WTC11 (cell line): ENCODE measurements at regions not wholly inside any gene's neighbourhood (a gene's known extent, or its start where the extent isn't known, plus 50 kb on each side); places are given as distances from the start of the nearest gene placed in this dataset.
"Not testable (repeated sequence)": the region's sequence is repeated elsewhere in the genome, so short reads cannot be mapped to it uniquely, and the experiment has no call there.

Source experiments
- ATF1 ChIP-seq: sonication (generic); formaldehyde crosslinking; IDR thresholded peaks from 2 replicates; pipeline ENCODE4 v1.8.1; 2023; ENCODE audit warnings: mild to moderate bottlenecking, moderate library complexity, missing genetic modification reagents
- CBFB ChIP-seq: sonication (generic); formaldehyde crosslinking; IDR thresholded peaks from 2 replicates; pipeline ENCODE4 v1.8.1; 2022; ENCODE audit warnings: mild to moderate bottlenecking, low read depth, missing genetic modification reagents
- CREM ChIP-seq: sonication (generic); formaldehyde crosslinking; IDR thresholded peaks from 2 replicates; pipeline ENCODE4 v1.8.1; 2022; ENCODE audit warnings: mild to moderate bottlenecking, missing genetic modification reagents, moderate library complexity
- ESRRA ChIP-seq: sonication (generic); formaldehyde crosslinking; IDR thresholded peaks from 2 replicates; pipeline ENCODE4 v1.8.1; 2022; ENCODE audit warnings: mild to moderate bottlenecking, missing genetic modification reagents, borderline replicate concordance
- GABPB1 ChIP-seq: sonication (generic); formaldehyde crosslinking; IDR thresholded peaks from 2 replicates; pipeline ENCODE4 v1.8.1; 2023; ENCODE audit warnings: mild to moderate bottlenecking, missing genetic modification reagents
- PRDM15 ChIP-seq: sonication (generic); formaldehyde crosslinking; IDR thresholded peaks from 2 replicates; pipeline ENCODE4 v1.8.0; 2022; ENCODE audit warnings: missing genetic modification reagents
- TP53 ChIP-seq: sonication (generic); formaldehyde crosslinking; IDR thresholded peaks from 2 replicates; pipeline ENCODE4 v1.8.1; 2023; ENCODE audit warnings: mild to moderate bottlenecking, missing genetic modification reagents
- ZNF121 ChIP-seq: sonication (generic); formaldehyde crosslinking; IDR thresholded peaks from 2 replicates; pipeline ENCODE4 v1.8.0; 2023; ENCODE audit warnings: missing genetic modification reagents
- TF ChIP-seq, protein P1 (sequence below): fragments of 200-600 bp; IDR thresholded peaks from 2 replicates; pipeline ENCODE4 v1.8.0; 2022; ENCODE audit warnings: antibody characterized with exemption
- TF ChIP-seq, protein P2 (sequence below): sonication (generic); formaldehyde crosslinking; IDR thresholded peaks from 2 replicates; pipeline ENCODE4 v1.8.0; 2022; ENCODE audit warnings: mild to moderate bottlenecking, missing genetic modification reagents
- TF ChIP-seq, protein P3 (sequence below): sonication (generic); formaldehyde crosslinking; IDR thresholded peaks from 2 replicates; pipeline ENCODE4 v1.8.1; 2023; ENCODE audit warnings: mild to moderate bottlenecking, moderate library complexity, missing genetic modification reagents

- not testable (repeated sequence) for TF ChIP-seq PRDM15 (CRISPR knock-in tag); TP53; CBFB (CRISPR knock-in tag); GABPB1 (CRISPR knock-in tag); ATF1 (CRISPR knock-in tag); CREM (CRISPR knock-in tag); ESRRA (CRISPR knock-in tag); ZNF121 (CRISPR knock-in tag)
- TF ChIP-seq, protein P1, sequence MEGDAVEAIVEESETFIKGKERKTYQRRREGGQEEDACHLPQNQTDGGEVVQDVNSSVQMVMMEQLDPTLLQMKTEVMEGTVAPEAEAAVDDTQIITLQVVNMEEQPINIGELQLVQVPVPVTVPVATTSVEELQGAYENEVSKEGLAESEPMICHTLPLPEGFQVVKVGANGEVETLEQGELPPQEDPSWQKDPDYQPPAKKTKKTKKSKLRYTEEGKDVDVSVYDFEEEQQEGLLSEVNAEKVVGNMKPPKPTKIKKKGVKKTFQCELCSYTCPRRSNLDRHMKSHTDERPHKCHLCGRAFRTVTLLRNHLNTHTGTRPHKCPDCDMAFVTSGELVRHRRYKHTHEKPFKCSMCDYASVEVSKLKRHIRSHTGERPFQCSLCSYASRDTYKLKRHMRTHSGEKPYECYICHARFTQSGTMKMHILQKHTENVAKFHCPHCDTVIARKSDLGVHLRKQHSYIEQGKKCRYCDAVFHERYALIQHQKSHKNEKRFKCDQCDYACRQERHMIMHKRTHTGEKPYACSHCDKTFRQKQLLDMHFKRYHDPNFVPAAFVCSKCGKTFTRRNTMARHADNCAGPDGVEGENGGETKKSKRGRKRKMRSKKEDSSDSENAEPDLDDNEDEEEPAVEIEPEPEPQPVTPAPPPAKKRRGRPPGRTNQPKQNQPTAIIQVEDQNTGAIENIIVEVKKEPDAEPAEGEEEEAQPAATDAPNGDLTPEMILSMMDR: not testable (repeated sequence)
- TF ChIP-seq, protein P2, sequence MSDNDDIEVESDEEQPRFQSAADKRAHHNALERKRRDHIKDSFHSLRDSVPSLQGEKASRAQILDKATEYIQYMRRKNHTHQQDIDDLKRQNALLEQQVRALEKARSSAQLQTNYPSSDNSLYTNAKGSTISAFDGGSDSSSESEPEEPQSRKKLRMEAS (CRISPR knock-in tag): not testable (repeated sequence)
- TF ChIP-seq, protein P3, sequence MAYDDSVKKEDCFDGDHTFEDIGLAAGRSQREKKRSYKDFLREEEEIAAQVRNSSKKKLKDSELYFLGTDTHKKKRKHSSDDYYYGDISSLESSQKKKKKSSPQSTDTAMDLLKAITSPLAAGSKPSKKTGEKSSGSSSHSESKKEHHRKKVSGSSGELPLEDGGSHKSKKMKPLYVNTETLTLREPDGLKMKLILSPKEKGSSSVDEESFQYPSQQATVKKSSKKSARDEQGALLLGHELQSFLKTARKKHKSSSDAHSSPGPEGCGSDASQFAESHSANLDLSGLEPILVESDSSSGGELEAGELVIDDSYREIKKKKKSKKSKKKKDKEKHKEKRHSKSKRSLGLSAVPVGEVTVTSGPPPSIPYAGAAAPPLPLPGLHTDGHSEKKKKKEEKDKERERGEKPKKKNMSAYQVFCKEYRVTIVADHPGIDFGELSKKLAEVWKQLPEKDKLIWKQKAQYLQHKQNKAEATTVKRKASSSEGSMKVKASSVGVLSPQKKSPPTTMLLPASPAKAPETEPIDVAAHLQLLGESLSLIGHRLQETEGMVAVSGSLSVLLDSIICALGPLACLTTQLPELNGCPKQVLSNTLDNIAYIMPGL (CRISPR knock-in tag): not testable (repeated sequence)
These were observed 137.7 kb upstream of the NBPF26 start for GRCh38 chr1:120586053-120586452.
